ENCODE measurements at regions not wholly inside any gene's neighbourhood (a gene's known extent, or its start where the extent isn't known, plus 50 kb on each side); places are given as distances from the start of the nearest gene placed in this dataset.

- TF ChIP-seq CTCF (IDR thresholded peaks at IDR 0.05): no peak
- TF ChIP-seq POLR2A (IDR thresholded peaks at IDR 0.05): no peak
These were observed 322.6 kb upstream of the ZNF32 start for GRCh38 chr10:43971306-43971705.
